Mesenchymal stem cell (in vitro differentiated cells and primary cell): ENCODE measurements at regions not wholly inside any gene's neighbourhood (a gene's known extent, or its start where the extent isn't known, plus 50 kb on each side); places are given as distances from the start of the nearest gene placed in this dataset.
"Not testable (repeated sequence)": the region's sequence is repeated elsewhere in the genome, so short reads cannot be mapped to it uniquely, and the experiment has no call there.

Experiments
- DNase-seq: peaks from one replicate; pipeline ENCODE4 v3.0.0-alpha.2; 2013
- H2AFZ ChIP-seq: one replicate; pipeline ENCODE4 v1.6.1; 2013; ENCODE audit warnings: low read depth, mild to moderate bottlenecking, control low read depth, inconsistent platforms, low read length, moderate library complexity
- H2AK5ac ChIP-seq: 2 replicates; pipeline ENCODE4 v1.6.1; 2013; ENCODE audit warnings: low read length, moderate library complexity, mild to moderate bottlenecking, inconsistent platforms; ENCODE audit not compliant: severe bottlenecking
- H2BK120ac ChIP-seq: one replicate; pipeline ENCODE4 v1.6.1; 2013; ENCODE audit warnings: low read depth, mild to moderate bottlenecking, inconsistent platforms, low read length, moderate library complexity
- H2BK12ac ChIP-seq, 2 experiments: one replicate each; pipeline ENCODE4 v1.6.1; 2013; ENCODE audit warnings: inconsistent platforms in 2 of 2, low read length in 2 of 2, mild to moderate bottlenecking in 2 of 2, moderate library complexity in 2 of 2, control low read depth in 1 of 2
- H2BK15ac ChIP-seq: one replicate; pipeline ENCODE4 v1.6.1; 2013; ENCODE audit warnings: mild to moderate bottlenecking, low read depth, inconsistent platforms; ENCODE audit not compliant: poor library complexity, severe bottlenecking
- H2BK5ac ChIP-seq: 2 replicates; pipeline ENCODE4 v1.6.1; 2013; ENCODE audit warnings: low read depth, mild to moderate bottlenecking, low read length, control low read depth, inconsistent platforms; ENCODE audit not compliant: poor library complexity, severe bottlenecking
- H3K14ac ChIP-seq, 2 experiments: one replicate each; pipeline ENCODE4 v1.6.1; 2013; ENCODE audit warnings: inconsistent platforms in 2 of 2, low read length in 2 of 2, control low read depth in 1 of 2, mild to moderate bottlenecking in 1 of 2, moderate library complexity in 1 of 2
- H3K18ac ChIP-seq, 2 experiments: one replicate each; pipeline ENCODE4 v1.6.1; 2013; ENCODE audit warnings: inconsistent platforms in 2 of 2, low read length in 2 of 2, control low read depth in 1 of 2, low read depth in 1 of 2, mild to moderate bottlenecking in 1 of 2
- H3K23ac ChIP-seq, 2 experiments: one replicate each; pipeline ENCODE4 v1.6.1; 2013; ENCODE audit warnings: inconsistent platforms in 2 of 2, low read length in 2 of 2, mild to moderate bottlenecking in 2 of 2, moderate library complexity in 2 of 2, control low read depth in 1 of 2
- H3K27ac ChIP-seq: 2 replicates; pipeline ENCODE4 v1.5.1; 2013; ENCODE audit warnings: mild to moderate bottlenecking, moderate library complexity, low read length, control low read depth, inconsistent platforms; ENCODE audit not compliant: poor library complexity, severe bottlenecking
- H3K27me3 ChIP-seq, 2 experiments: 2 replicates each; pipeline versions ENCODE4 v1.6.1 to v1.7.0; 2013; ENCODE audit warnings: low read length in 2 of 2, mild to moderate bottlenecking in 2 of 2, moderate library complexity in 2 of 2, control low read depth in 1 of 2, inconsistent platforms in 1 of 2; ENCODE audit not compliant: control insufficient read depth in 1 of 2, insufficient read depth in 1 of 2
- H3K36me3 ChIP-seq, 2 experiments: 2 replicates each; pipeline versions ENCODE4 v1.6.1 to v1.7.0; 2013; ENCODE audit warnings: low read length in 2 of 2, control low read depth in 1 of 2, inconsistent platforms in 1 of 2, low read depth in 1 of 2, mild to moderate bottlenecking in 1 of 2; ENCODE audit not compliant: insufficient read depth in 2 of 2, control insufficient read depth in 1 of 2
- H3K4ac ChIP-seq, 2 experiments: one replicate each; pipeline ENCODE4 v1.6.1; 2013; ENCODE audit warnings: inconsistent platforms in 2 of 2, low read length in 2 of 2, mild to moderate bottlenecking in 2 of 2, moderate library complexity in 2 of 2, control low read depth in 1 of 2, low read depth in 1 of 2
- H3K4me1 ChIP-seq: 2 replicates; pipeline ENCODE4 v1.6.1; 2013; ENCODE audit warnings: low read depth, low read length, control low read depth; ENCODE audit not compliant: control insufficient read depth, insufficient read depth
- H3K4me2 ChIP-seq: 2 replicates; pipeline ENCODE4 v1.6.1; 2013; ENCODE audit warnings: low read length, mild to moderate bottlenecking, inconsistent platforms; ENCODE audit not compliant: poor library complexity, severe bottlenecking
- H3K4me3 ChIP-seq, 2 experiments: 2 replicates each; pipeline versions ENCODE4 v1.5.1 to v1.7.0; 2013; ENCODE audit warnings: low read length in 2 of 2, mild to moderate bottlenecking in 2 of 2, control low read depth in 1 of 2, low read depth in 1 of 2; ENCODE audit not compliant: insufficient read depth in 1 of 2
- H3K79me1 ChIP-seq: replicated peaks from 2 replicates; pipeline ENCODE4 v1.6.1; 2013; ENCODE audit warnings: mild to moderate bottlenecking, control low read depth, low read length, inconsistent platforms; ENCODE audit not compliant: poor library complexity, severe bottlenecking
- H3K9ac ChIP-seq: 2 replicates; pipeline ENCODE4 v1.7.0; 2013; ENCODE audit warnings: mild to moderate bottlenecking, low read length, moderate library complexity
- H3K9me3 ChIP-seq: 2 replicates; pipeline ENCODE4 v1.7.0; 2013; ENCODE audit warnings: mild to moderate bottlenecking, low read length; ENCODE audit not compliant: control insufficient read depth
- H4K8ac ChIP-seq: one replicate; pipeline ENCODE4 v1.6.1; 2013; ENCODE audit warnings: inconsistent platforms, mild to moderate bottlenecking, low read length, moderate library complexity
- H4K91ac ChIP-seq: one replicate; pipeline ENCODE4 v1.6.1; 2013; ENCODE audit warnings: mild to moderate bottlenecking, low read length, inconsistent platforms
- WGBS: methylation state at CpG from one replicate; pipeline ENCODE4 v1.1.7; 2013; ENCODE audit warnings: mixed read lengths; 5-methylcytosine and 5-hydroxymethylcytosine counted together

DNA sequence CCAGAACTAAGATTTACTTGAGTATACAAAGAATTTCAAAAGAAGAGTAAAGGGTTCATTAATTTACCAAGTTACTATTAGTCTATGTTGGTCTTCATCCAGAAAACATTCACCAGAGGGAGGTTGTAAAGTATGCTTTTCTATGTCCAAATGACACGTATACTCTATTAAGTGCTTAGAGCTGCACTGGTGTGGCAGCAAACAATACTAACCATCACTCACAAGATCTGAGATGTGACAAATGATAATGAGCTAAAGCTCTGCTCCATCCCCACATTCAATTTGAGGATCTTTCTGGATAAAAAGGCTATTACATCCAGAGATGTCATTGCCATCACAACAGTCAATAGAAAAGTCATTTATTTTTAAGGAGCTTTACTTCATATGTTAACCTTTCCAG, 926.5 kb upstream of the KLHL29 start:
- Histone ChIP-seq H2AK5ac (no peak overlapping the region), H3K4ac (no peak overlapping the region), H2BK15ac (no peak overlapping the region), H4K8ac (no peak overlapping the region), H3K18ac (no peak overlapping the region), H2BK12ac (no peak overlapping the region), H3K4me3 (no peak overlapping the region), H3K14ac (no peak overlapping the region), H3K27me3 (peaks cover 0 to 9% of the 10 kb centered on the region in 2 experiments), H4K91ac (no peak overlapping the region), H3K9me3 (no peaks in the 10 kb centered on the region), H3K36me3 (no peaks in the 10 kb centered on the region), H3K4me2 (no peak overlapping the region), H3K4me1 (no peaks in the 10 kb centered on the region), H2BK120ac (no peak overlapping the region), H2AFZ (no peak overlapping the region), H3K27ac (no peak overlapping the region), H2BK5ac (no peak overlapping the region), H3K23ac (no peak overlapping the region), H3K9ac (no peak overlapping the region), H3K79me1 (no peaks in the 10 kb centered on the region)
- WGBS: no CpG with 5 or more reads among the region's 1 CpG
- DNase-seq: no peak

GRCh38 chr2:22475103-22475502, 909.9 kb upstream of the KLHL29 start:
- not testable (repeated sequence) for H2BK15ac ChIP-seq, H3K18ac ChIP-seq, H3K36me3 ChIP-seq, H3K4me3 ChIP-seq, H3K4me1 ChIP-seq, H4K91ac ChIP-seq, H3K79me1 ChIP-seq, DNase-seq, H3K9ac ChIP-seq, H2BK5ac ChIP-seq, H3K14ac ChIP-seq, H2AK5ac ChIP-seq, H2BK120ac ChIP-seq, H3K27ac ChIP-seq, H4K8ac ChIP-seq, H3K9me3 ChIP-seq, H3K4ac ChIP-seq, H3K4me2 ChIP-seq, H2AFZ ChIP-seq, H2BK12ac ChIP-seq, H3K23ac ChIP-seq
- 94% methylated on average over 4 of the region's 4 CpGs for WGBS
- H3K27me3 ChIP-seq: peaks cover 0 to 47% of the 10 kb centered on the region in 2 experiments

DNA sequence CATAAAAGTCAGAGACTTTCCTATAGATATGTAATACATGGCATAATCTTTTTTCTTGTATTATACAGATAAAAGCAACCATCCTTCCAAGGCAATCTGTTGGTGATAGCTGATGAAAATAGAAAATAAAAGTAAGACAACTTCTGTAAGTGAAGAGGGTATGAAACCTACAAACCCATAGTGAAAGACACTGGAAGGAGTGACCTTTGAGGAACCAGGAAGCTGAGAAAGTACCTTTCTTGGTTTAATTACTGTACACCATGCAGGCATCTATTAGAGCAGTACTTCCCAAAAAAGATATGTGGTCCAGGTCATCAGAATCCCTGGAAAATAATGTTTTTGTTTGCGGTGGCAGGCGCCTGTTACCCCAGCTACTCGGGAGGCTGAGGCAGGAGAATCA, 906.6 kb upstream of the KLHL29 start:
- H2BK12ac ChIP-seq: no peak overlapping the region
- no peak overlapping the region for H2AK5ac ChIP-seq
- DNase-seq: no peak
- H2BK15ac ChIP-seq: no peak overlapping the region
- no peak overlapping the region for H3K4ac ChIP-seq
- H2BK120ac ChIP-seq: no peak overlapping the region
- H4K91ac ChIP-seq: no peak overlapping the region
- 69% methylated on average over 3 of the region's 3 CpGs for WGBS
- H3K27me3 ChIP-seq: peaks cover 0 to 70% of the 10 kb centered on the region in 2 experiments
- no peak overlapping the region for H3K14ac ChIP-seq
- no peaks in the 10 kb centered on the region for H3K9me3 ChIP-seq
- H3K27ac ChIP-seq: no peak overlapping the region
- H3K9ac ChIP-seq: no peak overlapping the region
- no peak overlapping the region for H3K4me2 ChIP-seq
- no peak overlapping the region for H2BK5ac ChIP-seq
- no peak overlapping the region for H3K4me3 ChIP-seq
- H3K23ac ChIP-seq: no peak overlapping the region
- no peaks in the 10 kb centered on the region for H3K79me1 ChIP-seq
- no peak overlapping the region for H2AFZ ChIP-seq
- no peaks in the 10 kb centered on the region for H3K4me1 ChIP-seq
- H4K8ac ChIP-seq: no peak overlapping the region
- H3K18ac ChIP-seq: no peak overlapping the region
- H3K36me3 ChIP-seq: no peaks in the 10 kb centered on the region

GRCh38 chr2:22481486-22482259, 903.3 kb upstream of the KLHL29 start:
- no peak overlapping the region for H2BK15ac ChIP-seq
- no peak overlapping the region for H2BK120ac ChIP-seq
- no peak overlapping the region for H4K91ac ChIP-seq
- H3K14ac ChIP-seq: no peak overlapping the region
- no peaks in the 10 kb centered on the region for H3K4me1 ChIP-seq
- no peak overlapping the region for H4K8ac ChIP-seq
- H3K4ac ChIP-seq: no peak overlapping the region
- H2AK5ac ChIP-seq: no peak overlapping the region
- H2AFZ ChIP-seq: no peak overlapping the region
- WGBS: 93% methylated on average over 6 of the region's 6 CpGs
- peak; percentile 12 for DNase-seq
- no peaks in the 10 kb centered on the region for H3K36me3 ChIP-seq
- no peak overlapping the region for H3K23ac ChIP-seq
- no peaks in the 10 kb centered on the region for H3K9me3 ChIP-seq
- H3K4me3 ChIP-seq: no peak overlapping the region
- H2BK12ac ChIP-seq: no peak overlapping the region
- peaks cover 0 to 78% of the 10 kb centered on the region in 2 experiments for H3K27me3 ChIP-seq
- no peaks in the 10 kb centered on the region for H3K79me1 ChIP-seq
- no peak overlapping the region for H2BK5ac ChIP-seq
- no peak overlapping the region for H3K18ac ChIP-seq
- H3K9ac ChIP-seq: no peak overlapping the region
- H3K4me2 ChIP-seq: no peak overlapping the region
- H3K27ac ChIP-seq: no peak overlapping the region
